ENCODE measurements at regions not wholly inside any gene's neighbourhood (a gene's known extent, or its start where the extent isn't known, plus 50 kb on each side); places are given as distances from the start of the nearest gene placed in this dataset.
A peak's percentile ranks its signal among the peaks of the same experiment; 100 is the strongest.

GRCh38 chr15:89401631-89402517 is 67.2 kb upstream of the POLG start:
- POLR2A ChIA-PET (ENCODE audit: low non-redundant PET), result no interaction called here
- TF ChIP-seq EZH2 (IDR thresholded peaks at IDR 0.05; ENCODE audit: borderline replicate concordance, low read depth, low read length, poor library complexity, severe bottlenecking) (no peak), CTCF (conservative IDR thresholded peaks at IDR 0.05; ENCODE audit: low read depth, low read length) (no peak)
- CTCF ChIA-PET, result interaction anchor here (1.4 kb wide), 1 partner anchor 15 kb away, joined by 3 read pairs; no protein-coding TSS in a partner anchor
- BruUV-seq (replicated peaks), result TSS peak; percentile 29
- peaks cover 4% of the 10 kb centered on the region for H3K4me1 ChIP-seq (ENCODE audit: insufficient read depth, low read length, poor library complexity, severe bottlenecking)
- intact Hi-C loops (cut with micrococcal nuclease; ENCODE audit: unreplicated experiment), result no loop called here
- H3K27ac ChIP-seq (ENCODE audit: low read depth, low read length, poor library complexity, severe bottlenecking), result no peak overlapping the region
- DNase-seq (ENCODE audit: low spot score), result peak; percentile 15
- no peaks in the 10 kb centered on the region for H3K36me3 ChIP-seq (ENCODE audit: insufficient read depth, low read length, poor library complexity, severe bottlenecking)
- peaks cover 4% of the 10 kb centered on the region for H3K27me3 ChIP-seq (replicated peaks; ENCODE audit: insufficient read depth, low read depth, low read length, poor library complexity)
- no peak overlapping the region for H3K4me3 ChIP-seq (ENCODE audit: low read depth, low read length, poor library complexity, severe bottlenecking)
- H3K9me3 ChIP-seq (ENCODE audit: low read depth, low read length, poor library complexity, severe bottlenecking), result no peaks in the 10 kb centered on the region

- Histone ChIP-seq H3K9me3 (ENCODE audit: low read depth, low read length, poor library complexity, severe bottlenecking) (no peaks in the 10 kb centered on the region), H3K4me1 (ENCODE audit: insufficient read depth, low read length, poor library complexity, severe bottlenecking) (peaks cover 4% of the 10 kb centered on the region), H3K36me3 (ENCODE audit: insufficient read depth, low read length, poor library complexity, severe bottlenecking) (no peaks in the 10 kb centered on the region), H3K27ac (ENCODE audit: low read depth, low read length, poor library complexity, severe bottlenecking) (no peak overlapping the region), H3K4me3 (ENCODE audit: low read depth, low read length, poor library complexity, severe bottlenecking) (peak overlapping the region; percentile 52), H3K27me3 (replicated peaks; ENCODE audit: insufficient read depth, low read depth, low read length, poor library complexity) (no peaks in the 10 kb centered on the region)
- ChIA-PET CTCF (interaction anchor here (0.6 kb wide), 1 partner anchor 113 kb away, joined by 12 read pairs; no protein-coding TSS in a partner anchor), POLR2A (ENCODE audit: low non-redundant PET) (no interaction called here)
- intact Hi-C loops (cut with micrococcal nuclease; ENCODE audit: unreplicated experiment), result no loop called here
- no peak for TF ChIP-seq EZH2 (IDR thresholded peaks at IDR 0.05; ENCODE audit: borderline replicate concordance, low read depth, low read length, poor library complexity, severe bottlenecking)
- no peak for TF ChIP-seq CTCF (conservative IDR thresholded peaks at IDR 0.05; ENCODE audit: low read depth, low read length)
- DNase-seq (ENCODE audit: low spot score), result no peak
- BruUV-seq (replicated peaks), result no TSS peak
These were observed 66.3 kb upstream of the POLG start for GRCh38 chr15:89400782-89401545.

GRCh38 chr15:89400116-89400781 is 65.6 kb upstream of the POLG start:
- Histone ChIP-seq H3K27me3 (replicated peaks; ENCODE audit: insufficient read depth, low read depth, low read length, poor library complexity) (no peaks in the 10 kb centered on the region), H3K9me3 (ENCODE audit: low read depth, low read length, poor library complexity, severe bottlenecking) (no peaks in the 10 kb centered on the region), H3K4me3 (ENCODE audit: low read depth, low read length, poor library complexity, severe bottlenecking) (peak overlapping the region; percentile 52), H3K36me3 (ENCODE audit: insufficient read depth, low read length, poor library complexity, severe bottlenecking) (no peaks in the 10 kb centered on the region), H3K4me1 (ENCODE audit: insufficient read depth, low read length, poor library complexity, severe bottlenecking) (peaks cover 4% of the 10 kb centered on the region), H3K27ac (ENCODE audit: low read depth, low read length, poor library complexity, severe bottlenecking) (no peak overlapping the region)
- POLR2A ChIA-PET (ENCODE audit: low non-redundant PET), result no interaction called here
- TF ChIP-seq CTCF (conservative IDR thresholded peaks at IDR 0.05; ENCODE audit: low read depth, low read length) (no peak), EZH2 (IDR thresholded peaks at IDR 0.05; ENCODE audit: borderline replicate concordance, low read depth, low read length, poor library complexity, severe bottlenecking) (no peak)
- intact Hi-C loops (cut with micrococcal nuclease; ENCODE audit: unreplicated experiment), result no loop called here
- BruUV-seq (replicated peaks), result no TSS peak
- DNase-seq (ENCODE audit: low spot score), result peak; percentile 41
- CTCF ChIA-PET, result no interaction called here
